Loucy (cell line): ENCODE measurements at regions not wholly inside any gene's neighbourhood (a gene's known extent, or its start where the extent isn't known, plus 50 kb on each side); places are given as distances from the start of the nearest gene placed in this dataset.

Source experiments
- EZH2phosphoT487 ChIP-seq: fragments of 200-600 bp; IDR thresholded peaks from 2 replicates; pipeline ENCODE4 v1.6.1; 2018; ENCODE audit warnings: antibody characterized with exemption, mild to moderate bottlenecking, moderate library complexity, borderline replicate concordance
- TF ChIP-seq, protein P1 (sequence below): fragments of 200-600 bp; sonication (generic); conservative IDR thresholded peaks from 2 replicates; pipeline ENCODE4 v1.5.1; 2014; ENCODE audit warnings: mild to moderate bottlenecking, antibody characterized with exemption, low read length

DNA sequence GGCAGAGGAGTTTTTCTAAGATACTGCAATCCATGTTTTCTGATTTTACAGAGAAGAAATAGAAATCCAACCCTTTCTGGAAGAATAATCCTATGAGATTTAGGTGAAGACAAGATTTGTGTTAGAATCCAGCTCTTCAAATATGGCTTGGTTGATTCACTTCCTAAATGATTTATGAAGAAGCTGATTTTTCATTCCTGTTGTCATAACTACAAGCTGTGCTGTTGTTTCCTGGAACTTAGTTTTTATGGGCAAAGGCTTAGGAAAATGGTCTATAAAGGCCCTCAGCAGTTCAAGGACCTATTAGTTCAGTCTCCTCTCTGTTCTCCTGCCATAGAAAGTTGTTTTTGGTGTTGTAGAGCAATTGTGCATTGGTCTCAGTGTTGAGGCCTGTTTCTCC lies 174.2 kb upstream of the FAM20A start:
- TF ChIP-seq, protein P1, sequence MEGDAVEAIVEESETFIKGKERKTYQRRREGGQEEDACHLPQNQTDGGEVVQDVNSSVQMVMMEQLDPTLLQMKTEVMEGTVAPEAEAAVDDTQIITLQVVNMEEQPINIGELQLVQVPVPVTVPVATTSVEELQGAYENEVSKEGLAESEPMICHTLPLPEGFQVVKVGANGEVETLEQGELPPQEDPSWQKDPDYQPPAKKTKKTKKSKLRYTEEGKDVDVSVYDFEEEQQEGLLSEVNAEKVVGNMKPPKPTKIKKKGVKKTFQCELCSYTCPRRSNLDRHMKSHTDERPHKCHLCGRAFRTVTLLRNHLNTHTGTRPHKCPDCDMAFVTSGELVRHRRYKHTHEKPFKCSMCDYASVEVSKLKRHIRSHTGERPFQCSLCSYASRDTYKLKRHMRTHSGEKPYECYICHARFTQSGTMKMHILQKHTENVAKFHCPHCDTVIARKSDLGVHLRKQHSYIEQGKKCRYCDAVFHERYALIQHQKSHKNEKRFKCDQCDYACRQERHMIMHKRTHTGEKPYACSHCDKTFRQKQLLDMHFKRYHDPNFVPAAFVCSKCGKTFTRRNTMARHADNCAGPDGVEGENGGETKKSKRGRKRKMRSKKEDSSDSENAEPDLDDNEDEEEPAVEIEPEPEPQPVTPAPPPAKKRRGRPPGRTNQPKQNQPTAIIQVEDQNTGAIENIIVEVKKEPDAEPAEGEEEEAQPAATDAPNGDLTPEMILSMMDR, result no peak
- no peak for TF ChIP-seq EZH2phosphoT487
